Fibroblast of lung (primary cell): ENCODE measurements at regions not wholly inside any gene's neighbourhood (a gene's known extent, or its start where the extent isn't known, plus 50 kb on each side); places are given as distances from the start of the nearest gene placed in this dataset.

Experiments
- EZH2 ChIP-seq: IDR thresholded peaks from 2 replicates; pipeline ENCODE4 v1.5.1; 2012; ENCODE audit warnings: low read length, control low read depth, mild to moderate bottlenecking; ENCODE audit errors: missing control alignments
- TF ChIP-seq, protein P1 (sequence below), 2 donors: IDR thresholded peaks in 1 of 2; conservative IDR thresholded peaks in 1 of 2; 1 replicate in 1 of 2; 2 replicates in 1 of 2; pipeline ENCODE4 v1.5.1; 2011 to 2012; ENCODE audit warnings: low read length in 2 of 2, control low read depth in 1 of 2, inconsistent platforms in 1 of 2, low read depth in 1 of 2, mild to moderate bottlenecking in 1 of 2

DNA sequence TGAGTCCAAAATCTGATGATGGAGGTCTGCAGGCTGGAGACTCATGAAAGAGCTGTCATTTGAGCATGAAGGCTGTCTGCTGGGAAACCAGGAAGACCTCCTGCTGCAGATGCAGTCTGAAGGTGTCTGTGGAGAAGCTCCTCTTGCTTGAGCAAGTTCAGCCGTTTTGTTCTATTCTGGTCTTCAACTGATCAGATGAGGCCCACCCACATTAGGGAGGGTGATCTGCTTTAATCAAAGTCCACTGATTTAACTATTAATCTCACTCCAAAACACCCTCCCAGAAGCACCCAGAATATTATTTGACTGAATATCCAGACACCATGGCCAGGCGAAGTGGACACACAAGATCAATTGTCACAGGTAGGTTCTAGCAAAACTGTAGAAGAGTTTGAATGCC is 116.5 kb downstream of the GATA3 start:
- TF ChIP-seq, protein P1, sequence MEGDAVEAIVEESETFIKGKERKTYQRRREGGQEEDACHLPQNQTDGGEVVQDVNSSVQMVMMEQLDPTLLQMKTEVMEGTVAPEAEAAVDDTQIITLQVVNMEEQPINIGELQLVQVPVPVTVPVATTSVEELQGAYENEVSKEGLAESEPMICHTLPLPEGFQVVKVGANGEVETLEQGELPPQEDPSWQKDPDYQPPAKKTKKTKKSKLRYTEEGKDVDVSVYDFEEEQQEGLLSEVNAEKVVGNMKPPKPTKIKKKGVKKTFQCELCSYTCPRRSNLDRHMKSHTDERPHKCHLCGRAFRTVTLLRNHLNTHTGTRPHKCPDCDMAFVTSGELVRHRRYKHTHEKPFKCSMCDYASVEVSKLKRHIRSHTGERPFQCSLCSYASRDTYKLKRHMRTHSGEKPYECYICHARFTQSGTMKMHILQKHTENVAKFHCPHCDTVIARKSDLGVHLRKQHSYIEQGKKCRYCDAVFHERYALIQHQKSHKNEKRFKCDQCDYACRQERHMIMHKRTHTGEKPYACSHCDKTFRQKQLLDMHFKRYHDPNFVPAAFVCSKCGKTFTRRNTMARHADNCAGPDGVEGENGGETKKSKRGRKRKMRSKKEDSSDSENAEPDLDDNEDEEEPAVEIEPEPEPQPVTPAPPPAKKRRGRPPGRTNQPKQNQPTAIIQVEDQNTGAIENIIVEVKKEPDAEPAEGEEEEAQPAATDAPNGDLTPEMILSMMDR (conservative IDR thresholded peaks at IDR 0.05 in 1 of 2, IDR thresholded peaks at IDR 0.05 in 1 of 2; ENCODE audit: low read depth in 1 of 2, low read length in 2 of 2) = no peak
- no peak for TF ChIP-seq EZH2
